A549 (cell line): ENCODE measurements at regions not wholly inside any gene's neighbourhood (a gene's known extent, or its start where the extent isn't known, plus 50 kb on each side); places are given as distances from the start of the nearest gene placed in this dataset.

Source experiments
- ATAC-seq, 2 experiments: fragments of 200-7000 bp in 1 of 2; fragments of >200 bp in 1 of 2; cut with Nextera tagmentation in 1 of 2; cut with Tn5 transposase in 1 of 2; 3 replicates each; pipeline versions ENCODE4 v1.8.0 to v1.9.1; 2018 to 2020; ENCODE audit warnings: mild to moderate bottlenecking in 1 of 2, moderate library complexity in 1 of 2
- CTCF ChIA-PET: fragments of 300-600 bp; sonication (Branson Sonifier 250); formaldehyde crosslinking; extraction: SDS; loops from one replicate; lab custom pipeline; 2021; ENCODE audit warnings: antibody characterized with exemption, inconsistent platforms; lab: Yijun Ruan, JAX
- POLR2A ChIA-PET: fragments of 350-600 bp; formaldehyde crosslinking; extraction: SDS; loops from one replicate; lab custom pipeline; 2021; ENCODE audit warnings: antibody characterized with exemption, inconsistent platforms; lab: Yijun Ruan, JAX
- DNase-seq, 2 experiments: peaks; one replicate each; pipeline versions ENCODE4 v3.0.0 to v3.0.0-alpha.2; 2011 to 2016; ENCODE audit warnings: low read depth in 1 of 2, low spot score in 1 of 2
- FAIRE-seq: peaks from 2 replicates; lab custom pipeline; 2011; peaks lifted over from hg19 to GRCh38; lab: Jason Lieb, UNC
- H3K27ac ChIP-seq, 2 experiments: fragments of >200 bp; sonication (Bioruptor Twin); formaldehyde crosslinking; 3 replicates each; pipeline ENCODE4 v1.5.1; 2016 to 2017
- H3K4me1 ChIP-seq: fragments of >200 bp; sonication (Bioruptor Twin); formaldehyde crosslinking; 3 replicates; pipeline ENCODE4 v1.6.1; 2016
- H3K4me2 ChIP-seq: fragments of >200 bp; sonication (Bioruptor Twin); formaldehyde crosslinking; 3 replicates; pipeline ENCODE4 v1.6.1; 2016
- H3K4me3 ChIP-seq: fragments of >200 bp; sonication (Bioruptor Twin); formaldehyde crosslinking; 3 replicates; pipeline ENCODE4 v1.5.1; 2016
- H3K9me3 ChIP-seq: fragments of >200 bp; sonication (Bioruptor Twin); formaldehyde crosslinking; 3 replicates; pipeline ENCODE4 v1.6.1; 2016
- BHLHE40 ChIP-seq: IDR thresholded peaks from 2 replicates; pipeline ENCODE4 v1.6.1; 2012; ENCODE audit warnings: low read depth, low read length, inconsistent platforms
- CEBPB ChIP-seq, 2 experiments: fragments of >200 bp in 1 of 2; sonication (Bioruptor Twin) in 1 of 2; formaldehyde crosslinking in 1 of 2; IDR thresholded peaks; 2 replicates each; pipeline ENCODE4 v1.6.1; 2012 to 2016
- E2F6 ChIP-seq: IDR thresholded peaks from 2 replicates; pipeline ENCODE4 v1.6.1; 2012; ENCODE audit warnings: low read depth, borderline replicate concordance
- EHF ChIP-seq: fragments of 250-450 bp; sonication (Bioruptor Pico); IDR thresholded peaks from 2 replicates; pipeline ENCODE4 v1.5.0; 2020; ENCODE audit warnings: mild to moderate bottlenecking
- EHMT2 ChIP-seq: fragments of 200-600 bp; sonication (generic); IDR thresholded peaks from 2 replicates; pipeline ENCODE4 v1.6.1; 2016; ENCODE audit warnings: antibody characterized with exemption, low read depth, mild to moderate bottlenecking, moderate library complexity
- FOSB ChIP-seq: fragments of 250-450 bp; sonication (Bioruptor Pico); IDR thresholded peaks from 2 replicates; pipeline ENCODE4 v1.5.0; 2020; ENCODE audit warnings: mild to moderate bottlenecking, moderate library complexity
- FOSL2 ChIP-seq, 2 experiments: fragments of 450-650 bp in 1 of 2; fragments of >200 bp in 1 of 2; sonication (Bioruptor Twin) in 1 of 2; formaldehyde crosslinking; IDR thresholded peaks; 2 replicates each; pipeline versions ENCODE4 v1.5.0 to v1.6.1; 2016 to 2020; ENCODE audit warnings: mild to moderate bottlenecking in 1 of 2, moderate library complexity in 1 of 2
- FOXS1 ChIP-seq: fragments of 250-450 bp; sonication (Bioruptor Pico); IDR thresholded peaks from 2 replicates; pipeline ENCODE4 v1.5.0; 2020; ENCODE audit warnings: mild to moderate bottlenecking, moderate library complexity
- HEYL ChIP-seq: fragments of 250-450 bp; sonication (Bioruptor Pico); IDR thresholded peaks from 2 replicates; pipeline ENCODE4 v1.8.0; 2021; ENCODE audit warnings: mild to moderate bottlenecking, moderate library complexity
- HMGXB4 ChIP-seq: fragments of 250-450 bp; sonication (Bioruptor Pico); IDR thresholded peaks from 2 replicates; pipeline ENCODE4 v1.5.0; 2021; ENCODE audit warnings: mild to moderate bottlenecking, moderate library complexity, borderline replicate concordance
- HOXA7 ChIP-seq: fragments of 250-450 bp; sonication (Bioruptor Pico); IDR thresholded peaks from 2 replicates; pipeline ENCODE4 v1.5.0; 2020; ENCODE audit warnings: mild to moderate bottlenecking, moderate library complexity
- HOXB5 ChIP-seq: fragments of 250-450 bp; sonication (Bioruptor Pico); IDR thresholded peaks from 2 replicates; pipeline ENCODE4 v1.5.0; 2020; ENCODE audit warnings: mild to moderate bottlenecking, moderate library complexity
- KDM1A ChIP-seq: fragments of 200-600 bp; sonication (generic); IDR thresholded peaks from 2 replicates; pipeline ENCODE4 v1.6.1; 2016; ENCODE audit warnings: low read depth, mild to moderate bottlenecking
- KDM5A ChIP-seq: fragments of 200-600 bp; sonication (generic); IDR thresholded peaks from 2 replicates; pipeline ENCODE4 v1.6.1; 2016; ENCODE audit warnings: antibody characterized with exemption, mild to moderate bottlenecking
- MYC ChIP-seq: IDR thresholded peaks from 2 replicates; pipeline ENCODE4 v1.6.1; 2012; ENCODE audit warnings: mild to moderate bottlenecking, inconsistent platforms, low read length, improper control_type of control experiment, borderline replicate concordance
- NFE2L2 ChIP-seq: fragments of 150-350 bp; conservative IDR thresholded peaks from 2 replicates; pipeline ENCODE4 v1.6.1; 2014; ENCODE audit warnings: low read length
- NPAS2 ChIP-seq: fragments of 250-450 bp; sonication (Bioruptor Pico); IDR thresholded peaks from 2 replicates; pipeline ENCODE4 v1.8.0; 2022; ENCODE audit warnings: mild to moderate bottlenecking, moderate library complexity, borderline replicate concordance
- PBX3 ChIP-seq: IDR thresholded peaks from 2 replicates; pipeline ENCODE4 v1.6.1; 2012
- PHF8 ChIP-seq: fragments of 200-600 bp; sonication (generic); IDR thresholded peaks from 2 replicates; pipeline ENCODE4 v1.6.1; 2016; ENCODE audit warnings: low read depth, mild to moderate bottlenecking, antibody characterized with exemption, moderate library complexity, borderline replicate concordance
- POLR2A ChIP-seq: IDR thresholded peaks from 2 replicates; pipeline ENCODE4 v1.6.1; 2012; ENCODE audit warnings: mild to moderate bottlenecking, low read length
- RAD21 ChIP-seq, 2 experiments: fragments of >200 bp in 1 of 2; sonication (Bioruptor Twin) in 1 of 2; formaldehyde crosslinking in 1 of 2; IDR thresholded peaks in 1 of 2; conservative IDR thresholded peaks in 1 of 2; 2 replicates in 1 of 2; 3 replicates in 1 of 2; pipeline ENCODE4 v1.6.1; 2012 to 2018; ENCODE audit warnings: inconsistent platforms in 1 of 2
- RFX5 ChIP-seq: fragments of 450-650 bp; IDR thresholded peaks from 2 replicates; pipeline ENCODE4 v1.7.1; 2014; ENCODE audit warnings: antibody characterized with exemption, mild to moderate bottlenecking, moderate library complexity
- SREBF2 ChIP-seq: fragments of 450-650 bp; IDR thresholded peaks from 2 replicates; pipeline ENCODE4 v1.6.1; 2014; ENCODE audit warnings: mild to moderate bottlenecking, moderate library complexity
- TFCP2L1 ChIP-seq: fragments of 250-450 bp; sonication (Bioruptor Pico); IDR thresholded peaks from 2 replicates; pipeline ENCODE4 v1.5.0; 2021; ENCODE audit warnings: mild to moderate bottlenecking
- TP53 ChIP-seq: fragments of 250-450 bp; sonication (Bioruptor Pico); IDR thresholded peaks from 2 replicates; pipeline ENCODE4 v1.5.0; 2021; ENCODE audit warnings: mild to moderate bottlenecking, moderate library complexity
- WGBS: methylation state at CpG from one replicate; pipeline ENCODE4 v1.1.6; 2017; ENCODE audit errors: missing lambda C conversion rate; 5-methylcytosine and 5-hydroxymethylcytosine counted together

- TF ChIP-seq HOXA7 (CRISPR knock-in tag), result no peak
- no peak for TF ChIP-seq E2F6
- no peak for TF ChIP-seq KDM5A
- TF ChIP-seq EHF (CRISPR knock-in tag), result no peak
- TF ChIP-seq TFCP2L1 (CRISPR knock-in tag), result no peak
- no peak for TF ChIP-seq MYC
- TF ChIP-seq RAD21 (conservative IDR thresholded peaks at IDR 0.05 in 1 of 2, IDR thresholded peaks at IDR 0.05 in 1 of 2), result no peak
- no peak for TF ChIP-seq POLR2A
- no peak for TF ChIP-seq PBX3
- TF ChIP-seq PHF8, result no peak
- TF ChIP-seq FOXS1 (CRISPR knock-in tag), result no peak
- TF ChIP-seq CEBPB (IDR thresholded peaks at IDR 0.05), result no peak
- TF ChIP-seq HMGXB4, result no peak
- TF ChIP-seq BHLHE40, result no peak
- TF ChIP-seq RFX5, result no peak
- no peak for TF ChIP-seq EHMT2
- no peak for TF ChIP-seq TP53
- no peak for TF ChIP-seq NPAS2 (CRISPR knock-in tag)
- TF ChIP-seq HEYL, result no peak
- Histone ChIP-seq H3K4me2 (no peak overlapping the region), H3K4me3 (no peak overlapping the region), H3K9me3 (no peaks in the 10 kb centered on the region), H3K27ac (no peak overlapping the region), H3K4me1 (no peaks in the 10 kb centered on the region)
- 79% methylated on average over 3 of the region's 3 CpGs for WGBS
- DNase-seq (no peak), FAIRE-seq (no peak), ATAC-seq (no peak)
- POLR2A ChIA-PET, result no interaction called here
- CTCF ChIA-PET, result no interaction called here
Measured at GRCh38 chr17:13321951-13322701, 279.6 kb downstream of the HS3ST3A1 start.

- 5% methylated on average over 5 of the region's 5 CpGs for WGBS
- POLR2A ChIA-PET, result no interaction called here
- FAIRE-seq, result no peak
Measured at GRCh38 chr17:13320046-13320785, 281.5 kb downstream of the HS3ST3A1 start.

More at GRCh38 chr17:13320046-13320785, 281.5 kb downstream of the HS3ST3A1 start:
- H3K27ac ChIP-seq, result no peak overlapping the region
- DNase-seq (no peak), ATAC-seq (no peak)
- no peak overlapping the region for H3K4me3 ChIP-seq
- CTCF ChIA-PET, result interaction anchor here (0.7 to 0.9 kb wide), 2 partner anchors 1311 to 1396 kb away, joined by 3 to 5 read pairs; no protein-coding TSS in a partner anchor
- TF ChIP-seq CEBPB (IDR thresholded peaks at IDR 0.05) (no peak), KDM1A (no peak), NPAS2 (CRISPR knock-in tag) (no peak), NFE2L2 (no peak), E2F6 (no peak), MYC (no peak), FOSB (no peak), HMGXB4 (no peak), SREBF2 (no peak), BHLHE40 (no peak), KDM5A (no peak), HOXB5 (CRISPR knock-in tag) (no peak), TFCP2L1 (CRISPR knock-in tag) (no peak), EHMT2 (no peak), FOSL2 (IDR thresholded peaks at IDR 0.05) (no peak), FOSL2 (CRISPR knock-in tag; IDR thresholded peaks at IDR 0.05) (no peak)
- no peak overlapping the region for H3K4me2 ChIP-seq
- no peaks in the 10 kb centered on the region for H3K9me3 ChIP-seq
- H3K4me1 ChIP-seq, result no peaks in the 10 kb centered on the region
